22Rv1 (cell line): ENCODE measurements at regions not wholly inside any gene's neighbourhood (a gene's known extent, or its start where the extent isn't known, plus 50 kb on each side); places are given as distances from the start of the nearest gene placed in this dataset.

Experiments
- ZFX ChIP-seq: fragments of 450-650 bp; IDR thresholded peaks from 2 replicates; pipeline ENCODE4 v1.6.1; 2017; ENCODE audit warnings: antibody characterized with exemption, borderline replicate concordance
- TF ChIP-seq, protein P1 (sequence below): fragments of 450-650 bp; IDR thresholded peaks from 2 replicates; pipeline ENCODE4 v1.5.1; 2017; ENCODE audit warnings: mild to moderate bottlenecking

- TF ChIP-seq, protein P1, sequence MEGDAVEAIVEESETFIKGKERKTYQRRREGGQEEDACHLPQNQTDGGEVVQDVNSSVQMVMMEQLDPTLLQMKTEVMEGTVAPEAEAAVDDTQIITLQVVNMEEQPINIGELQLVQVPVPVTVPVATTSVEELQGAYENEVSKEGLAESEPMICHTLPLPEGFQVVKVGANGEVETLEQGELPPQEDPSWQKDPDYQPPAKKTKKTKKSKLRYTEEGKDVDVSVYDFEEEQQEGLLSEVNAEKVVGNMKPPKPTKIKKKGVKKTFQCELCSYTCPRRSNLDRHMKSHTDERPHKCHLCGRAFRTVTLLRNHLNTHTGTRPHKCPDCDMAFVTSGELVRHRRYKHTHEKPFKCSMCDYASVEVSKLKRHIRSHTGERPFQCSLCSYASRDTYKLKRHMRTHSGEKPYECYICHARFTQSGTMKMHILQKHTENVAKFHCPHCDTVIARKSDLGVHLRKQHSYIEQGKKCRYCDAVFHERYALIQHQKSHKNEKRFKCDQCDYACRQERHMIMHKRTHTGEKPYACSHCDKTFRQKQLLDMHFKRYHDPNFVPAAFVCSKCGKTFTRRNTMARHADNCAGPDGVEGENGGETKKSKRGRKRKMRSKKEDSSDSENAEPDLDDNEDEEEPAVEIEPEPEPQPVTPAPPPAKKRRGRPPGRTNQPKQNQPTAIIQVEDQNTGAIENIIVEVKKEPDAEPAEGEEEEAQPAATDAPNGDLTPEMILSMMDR = no peak
- no peak for TF ChIP-seq ZFX
Measured at GRCh38 chr11:92159931-92160330, 64.7 kb upstream of the FAT3 start.
